SK-N-SH (cell line): ENCODE measurements at regions not wholly inside any gene's neighbourhood (a gene's known extent, or its start where the extent isn't known, plus 50 kb on each side); places are given as distances from the start of the nearest gene placed in this dataset.
"Not testable (repeated sequence)": the region's sequence is repeated elsewhere in the genome, so short reads cannot be mapped to it uniquely, and the experiment has no call there.

ENCODE experiments used
- CTCF ChIA-PET: fragments of 300-600, 350-600 bp; formaldehyde crosslinking; extraction: SDS; loops from one replicate; lab custom pipeline; 2021; lab: Yijun Ruan, JAX
- POLR2A ChIA-PET: fragments of 350-600 bp; sonication (Branson Sonifier 250); formaldehyde crosslinking; extraction: SDS; loops from one replicate; lab custom pipeline; 2020; ENCODE audit warnings: antibody characterized with exemption, inconsistent platforms; lab: Yijun Ruan, JAX
- DNase-seq: peaks from one replicate; pipeline ENCODE4 v3.0.0; 2012
- H2AFZ ChIP-seq: fragments of 200-600 bp; sonication (generic); 2 replicates; pipeline ENCODE4 v1.8.1; 2016; ENCODE audit warnings: antibody characterized with exemption, mild to moderate bottlenecking, low read depth
- H3F3A ChIP-seq: fragments of 200-600 bp; sonication (generic); replicated peaks from 2 replicates; pipeline ENCODE3; 2016; ENCODE audit warnings: antibody characterized with exemption, mild to moderate bottlenecking; ENCODE audit not compliant: insufficient read depth
- H3K27ac ChIP-seq, 2 experiments: fragments of 200-500 bp in 1 of 2; fragments of 200-600 bp in 1 of 2; sonication (Bioruptor generic) in 1 of 2; sonication (generic), shearing (Covaris generic) in 1 of 2; 2 replicates each; pipeline versions ENCODE4 v1.5.1 to v1.6.1; 2014 to 2016; ENCODE audit warnings: low read depth in 2 of 2, inconsistent platforms in 1 of 2, low read length in 1 of 2, mild to moderate bottlenecking in 1 of 2, mixed read lengths in 1 of 2
- H3K27me3 ChIP-seq: fragments of 200-600 bp; sonication (generic), shearing (Covaris generic); 2 replicates; pipeline ENCODE4 v1.6.1; 2016; ENCODE audit warnings: mixed run types; ENCODE audit not compliant: insufficient read depth
- H3K36me3 ChIP-seq, 2 experiments: fragments of 200-500 bp in 1 of 2; fragments of 200-600 bp in 1 of 2; sonication (Bioruptor generic) in 1 of 2; sonication (generic) in 1 of 2; replicated peaks in 1 of 2; 2 replicates each; pipeline versions ENCODE3 to v1.5.1; 2014 to 2016; ENCODE audit warnings: low read length in 1 of 2, mild to moderate bottlenecking in 1 of 2; ENCODE audit not compliant: insufficient read depth in 2 of 2, control insufficient read depth in 1 of 2
- H3K4me1 ChIP-seq, 2 experiments: fragments of 200-500 bp in 1 of 2; fragments of 200-600 bp in 1 of 2; sonication (Bioruptor generic) in 1 of 2; sonication (generic), shearing (Covaris generic) in 1 of 2; 2 replicates each; pipeline versions ENCODE4 v1.5.1 to v1.6.1; 2014 to 2016; ENCODE audit warnings: low read depth in 1 of 2, low read length in 1 of 2, mixed run types in 1 of 2; ENCODE audit not compliant: insufficient read depth in 2 of 2, control insufficient read depth in 1 of 2
- H3K4me2 ChIP-seq: fragments of 200-600 bp; sonication (generic), shearing (Covaris generic); 2 replicates; pipeline ENCODE4 v1.6.1; 2017; ENCODE audit warnings: mixed run types
- H3K4me3 ChIP-seq, 2 experiments: fragments of 200-500 bp in 1 of 2; fragments of 200-600 bp in 1 of 2; sonication (Bioruptor generic) in 1 of 2; sonication (generic), shearing (Covaris generic) in 1 of 2; 2 replicates each; pipeline versions ENCODE4 v1.5.1 to v1.8.1; 2014 to 2016; ENCODE audit warnings: low read depth in 2 of 2, inconsistent platforms in 1 of 2, low read length in 1 of 2, mild to moderate bottlenecking in 1 of 2, mixed read lengths in 1 of 2, moderate library complexity in 1 of 2
- H3K79me2 ChIP-seq: fragments of 200-600 bp; sonication (generic); 2 replicates; pipeline ENCODE4 v1.8.1; 2017; ENCODE audit warnings: mild to moderate bottlenecking; ENCODE audit not compliant: insufficient read depth
- H3K9ac ChIP-seq: fragments of 200-600 bp; sonication (generic); 2 replicates; pipeline ENCODE4 v1.6.1; 2017; ENCODE audit warnings: mixed run types
- H3K9me2 ChIP-seq: fragments of 200-600 bp; sonication (generic); 2 replicates; pipeline ENCODE4 v1.6.1; 2017; ENCODE audit warnings: mixed run types
- H3K9me3 ChIP-seq: fragments of 200-600 bp; sonication (generic); 2 replicates; pipeline ENCODE4 v1.6.1; 2017; ENCODE audit warnings: mixed run types, mild to moderate bottlenecking, moderate library complexity
- H4K20me1 ChIP-seq: fragments of 200-600 bp; sonication (generic); 2 replicates; pipeline ENCODE4 v1.6.1; 2017; ENCODE audit warnings: mild to moderate bottlenecking, mixed run types; ENCODE audit not compliant: insufficient read depth
- EZH2phosphoT487 ChIP-seq: fragments of 200-600 bp; sonication (generic); IDR thresholded peaks from 2 replicates; pipeline ENCODE4 v1.6.1; 2017; ENCODE audit warnings: low read depth, mixed run types, mild to moderate bottlenecking, antibody characterized with exemption, moderate library complexity, borderline replicate concordance
- RXRA ChIP-seq: IDR thresholded peaks from 2 replicates; pipeline ENCODE4 v1.4.0; 2012; ENCODE audit warnings: low read depth, mild to moderate bottlenecking, borderline replicate concordance
- SIN3A ChIP-seq: IDR thresholded peaks from 2 replicates; pipeline ENCODE4 v1.6.1; 2012; ENCODE audit warnings: low read depth, mild to moderate bottlenecking, low read length, moderate library complexity, borderline replicate concordance
- TEAD4 ChIP-seq: IDR thresholded peaks from 2 replicates; pipeline ENCODE4 v1.4.0; 2012; ENCODE audit warnings: mild to moderate bottlenecking, borderline replicate concordance; ENCODE audit not compliant: insufficient read depth
- WGBS: methylation state at CpG from one replicate; pipeline ENCODE4 v1.1.6; 2017; ENCODE audit warnings: low lambda C conversion rate; 5-methylcytosine and 5-hydroxymethylcytosine counted together
- TF ChIP-seq, protein P1 (sequence below): fragments of 150-350 bp; IDR thresholded peaks from 2 replicates; pipeline ENCODE4 v1.6.1; 2016; ENCODE audit warnings: mild to moderate bottlenecking, low read depth, low read length
- TF ChIP-seq, protein P2 (sequence below): IDR thresholded peaks from 2 replicates; pipeline ENCODE4 v1.4.0; 2012; ENCODE audit warnings: low read depth, borderline replicate concordance

DNA sequence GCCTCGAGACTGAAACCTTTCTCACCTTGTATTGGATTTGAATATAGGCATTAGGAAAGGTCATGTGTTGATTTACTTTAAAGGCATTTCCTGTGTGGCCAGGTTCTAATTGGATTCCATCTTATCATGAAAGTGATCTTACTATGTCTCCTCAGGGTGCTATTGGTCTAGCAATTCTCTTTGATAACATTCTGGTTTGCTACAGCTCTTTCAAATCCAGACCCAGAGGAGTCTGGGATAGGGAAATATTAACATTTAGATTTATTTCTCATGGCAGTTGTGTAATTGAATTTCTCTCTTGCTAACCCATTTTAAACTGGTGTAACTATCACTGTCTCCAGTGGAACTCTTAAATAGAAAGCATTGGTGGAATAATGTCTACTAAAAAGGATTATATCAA is 69.9 kb upstream of the NMUR2 start (continued):
- TF ChIP-seq, protein P1, sequence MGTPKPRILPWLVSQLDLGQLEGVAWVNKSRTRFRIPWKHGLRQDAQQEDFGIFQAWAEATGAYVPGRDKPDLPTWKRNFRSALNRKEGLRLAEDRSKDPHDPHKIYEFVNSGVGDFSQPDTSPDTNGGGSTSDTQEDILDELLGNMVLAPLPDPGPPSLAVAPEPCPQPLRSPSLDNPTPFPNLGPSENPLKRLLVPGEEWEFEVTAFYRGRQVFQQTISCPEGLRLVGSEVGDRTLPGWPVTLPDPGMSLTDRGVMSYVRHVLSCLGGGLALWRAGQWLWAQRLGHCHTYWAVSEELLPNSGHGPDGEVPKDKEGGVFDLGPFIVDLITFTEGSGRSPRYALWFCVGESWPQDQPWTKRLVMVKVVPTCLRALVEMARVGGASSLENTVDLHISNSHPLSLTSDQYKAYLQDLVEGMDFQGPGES = no peak
- TF ChIP-seq, all 33 proteins: peak for 0

DNA sequence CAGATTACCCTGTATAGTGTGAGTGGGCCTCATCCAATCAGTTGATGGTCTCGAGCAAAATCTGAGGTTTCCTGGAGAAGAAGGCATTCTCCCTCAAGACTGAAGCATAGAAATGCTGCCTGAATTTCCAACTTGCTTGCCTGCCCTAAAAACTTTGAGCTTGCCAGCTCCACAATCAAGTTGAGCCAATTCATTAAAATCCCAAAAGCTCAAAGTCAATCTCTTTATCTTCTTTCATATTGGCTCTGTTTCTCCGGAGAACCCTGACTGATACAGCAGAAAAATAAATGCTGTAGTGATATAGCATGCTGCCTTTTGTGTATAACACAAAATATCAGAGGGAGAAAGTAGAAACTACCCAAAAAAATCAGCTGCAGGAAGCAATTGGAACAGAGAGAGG is 72.5 kb upstream of the NMUR2 start:
- H3K27me3 ChIP-seq = no peaks in the 10 kb centered on the region
- 2% methylated on average over 2 of the region's 2 CpGs for WGBS
- H3K9me3 ChIP-seq = no peaks in the 10 kb centered on the region
- H3K9me2 ChIP-seq = no peaks in the 10 kb centered on the region
- H3K27ac ChIP-seq = no peak overlapping the region
- ChIA-PET POLR2A (no interaction called here), CTCF (no interaction called here)
- no peaks in the 10 kb centered on the region for H4K20me1 ChIP-seq
- TF ChIP-seq, protein P2, sequence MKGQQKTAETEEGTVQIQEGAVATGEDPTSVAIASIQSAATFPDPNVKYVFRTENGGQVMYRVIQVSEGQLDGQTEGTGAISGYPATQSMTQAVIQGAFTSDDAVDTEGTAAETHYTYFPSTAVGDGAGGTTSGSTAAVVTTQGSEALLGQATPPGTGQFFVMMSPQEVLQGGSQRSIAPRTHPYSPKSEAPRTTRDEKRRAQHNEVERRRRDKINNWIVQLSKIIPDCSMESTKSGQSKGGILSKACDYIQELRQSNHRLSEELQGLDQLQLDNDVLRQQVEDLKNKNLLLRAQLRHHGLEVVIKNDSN = no peak
- TF ChIP-seq SIN3A (no peak), TEAD4 (no peak), RXRA (no peak), EZH2phosphoT487 (no peak)
- TF ChIP-seq, protein P1 = no peak
- H3K36me3 ChIP-seq = no peaks in the 10 kb centered on the region
- H3K9ac ChIP-seq = no peak overlapping the region
- H3F3A ChIP-seq = no peaks in the 10 kb centered on the region
- no peak overlapping the region for H3K4me2 ChIP-seq
- H2AFZ ChIP-seq = no peak overlapping the region
- no peaks in the 10 kb centered on the region for H3K4me1 ChIP-seq
- no peaks in the 10 kb centered on the region for H3K79me2 ChIP-seq
- no peak overlapping the region for H3K4me3 ChIP-seq
- DNase-seq = no peak

DNA sequence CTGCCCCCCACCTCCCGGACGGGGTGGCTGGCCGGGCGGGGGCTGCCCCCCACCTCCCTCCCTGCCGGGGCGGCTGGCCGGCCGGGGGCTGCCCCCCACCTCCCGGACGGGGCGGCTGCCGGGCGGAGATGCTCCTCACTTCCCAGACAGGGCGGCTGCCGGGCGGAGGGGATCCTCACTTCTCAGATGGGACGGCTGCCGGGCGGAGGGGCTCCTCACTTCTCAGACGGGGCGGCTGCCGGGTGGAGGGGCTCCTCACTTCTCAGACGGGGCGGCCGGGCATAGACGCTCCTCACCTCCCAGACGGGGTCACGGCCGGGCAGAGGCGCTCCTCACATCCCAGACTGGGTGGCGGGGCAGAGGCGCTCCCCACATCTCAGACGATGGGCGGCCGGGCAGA is 74.8 kb upstream of the NMUR2 start:
- POLR2A ChIA-PET, H3K9ac ChIP-seq, H3K4me1 ChIP-seq, H3K27ac ChIP-seq, H3K9me3 ChIP-seq, H3K4me2 ChIP-seq, H3K4me3 ChIP-seq, H3K79me2 ChIP-seq, CTCF ChIA-PET, DNase-seq, H3K36me3 ChIP-seq, H3K27me3 ChIP-seq, H3F3A ChIP-seq, H3K9me2 ChIP-seq, H4K20me1 ChIP-seq, H2AFZ ChIP-seq: not testable (repeated sequence)
- WGBS = 65% methylated on average over 5 of the region's 35 CpGs

DNA sequence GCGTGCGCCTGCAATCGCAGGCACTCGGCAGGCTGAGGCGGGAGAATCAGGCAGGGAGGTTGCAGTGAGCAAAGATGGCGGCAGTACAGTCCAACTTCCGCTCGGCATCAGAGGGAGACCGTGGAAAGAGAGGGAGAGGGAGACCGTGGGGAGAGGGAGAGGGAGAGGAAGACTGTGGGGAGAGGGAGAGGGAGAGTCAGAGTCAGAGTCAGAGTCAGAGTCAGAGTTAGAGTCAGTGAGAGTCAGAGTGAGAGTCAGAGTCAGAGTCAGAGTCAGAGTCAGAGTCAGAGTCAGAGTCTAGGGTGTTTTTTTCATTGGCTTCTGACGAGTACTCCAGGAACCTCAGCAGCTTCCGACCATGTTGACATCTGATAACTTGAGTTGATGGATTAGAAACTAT is 75.6 kb upstream of the NMUR2 start:
- WGBS = 57% methylated on average over 12 of the region's 12 CpGs

More for the DNA sequence above, 75.6 kb upstream of the NMUR2 start:
- H4K20me1 ChIP-seq, H3K4me1 ChIP-seq, H3K4me2 ChIP-seq, H3K9me3 ChIP-seq, H3K27me3 ChIP-seq, CTCF ChIA-PET, H3K27ac ChIP-seq, H3K36me3 ChIP-seq, H3K9ac ChIP-seq, H3K4me3 ChIP-seq, H3F3A ChIP-seq, H3K9me2 ChIP-seq, H2AFZ ChIP-seq, POLR2A ChIA-PET, DNase-seq, H3K79me2 ChIP-seq: not testable (repeated sequence)
